ENCODE measurements at regions not wholly inside any gene's neighbourhood (a gene's known extent, or its start where the extent isn't known, plus 50 kb on each side); places are given as distances from the start of the nearest gene placed in this dataset.
A peak's percentile ranks its signal among the peaks of the same experiment; 100 is the strongest.
"Not testable (repeated sequence)": the region's sequence is repeated elsewhere in the genome, so short reads cannot be mapped to it uniquely, and the experiment has no call there.

- DNase-seq (ENCODE audit: low read depth in 2 of 2): no peak
Observed at GRCh38 chr10:23648618-23649017, 209.7 kb downstream of the OTUD1 start.

GRCh38 chr10:23656735-23657134, 217.9 kb downstream of the OTUD1 start:
- no peak for DNase-seq (ENCODE audit: low read depth in 2 of 2)

GRCh38 chr10:23657677-23658076, 218.8 kb downstream of the OTUD1 start:
- no peak for DNase-seq (ENCODE audit: low read depth in 2 of 2)

GRCh38 chr10:23671866-23672265, 233.0 kb downstream of the OTUD1 start:
- DNase-seq (ENCODE audit: low read depth in 2 of 2): not testable (repeated sequence)

- DNase-seq (ENCODE audit: low read depth in 2 of 2): no peak
Observed at GRCh38 chr10:23675585-23675984, 236.7 kb downstream of the OTUD1 start.

- DNase-seq (ENCODE audit: low read depth in 2 of 2): no peak
Observed at GRCh38 chr10:23676296-23676695, 237.4 kb downstream of the OTUD1 start.

GRCh38 chr10:23686722-23687121, 247.8 kb downstream of the OTUD1 start:
- DNase-seq (ENCODE audit: low read depth in 2 of 2): no peak

GRCh38 chr10:23692736-23693135, 253.9 kb downstream of the OTUD1 start:
- DNase-seq (ENCODE audit: low read depth in 2 of 2): no peak

- DNase-seq (ENCODE audit: low read depth in 2 of 2): peak in 1 of 2 donors; percentile 28
Observed at GRCh38 chr10:23693501-23693901, 254.6 kb downstream of the OTUD1 start.

GRCh38 chr10:23693925-23694324, 255.1 kb downstream of the OTUD1 start:
- DNase-seq (ENCODE audit: low read depth in 2 of 2): peak in 1 of 2 donors; percentile 5

GRCh38 chr10:23694446-23694920, 255.6 kb downstream of the OTUD1 start:
- DNase-seq (ENCODE audit: low read depth in 2 of 2): no peak

GRCh38 chr10:23694921-23695824, 256.3 kb downstream of the OTUD1 start:
- no peak for DNase-seq (ENCODE audit: low read depth in 2 of 2)

GRCh38 chr10:23695825-23696420, 257.0 kb downstream of the OTUD1 start:
- DNase-seq (ENCODE audit: low read depth in 2 of 2): no peak

- DNase-seq (ENCODE audit: low read depth in 2 of 2): no peak
Observed at GRCh38 chr10:23696476-23696875, 257.6 kb downstream of the OTUD1 start.

- peak; percentile 35 to 43 for DNase-seq (ENCODE audit: low read depth in 2 of 2)
Observed at GRCh38 chr10:23702977-23703414, 264.1 kb downstream of the OTUD1 start.

- no peak for DNase-seq (ENCODE audit: low read depth in 2 of 2)
Observed at GRCh38 chr10:23715363-23715762, 276.5 kb downstream of the OTUD1 start.

GRCh38 chr10:23717913-23718312, 279.0 kb downstream of the OTUD1 start:
- DNase-seq (ENCODE audit: low read depth in 2 of 2): no peak

- no peak for DNase-seq (ENCODE audit: low read depth in 2 of 2)
Observed at GRCh38 chr10:23718946-23719345, 280.1 kb downstream of the OTUD1 start.

GRCh38 chr10:23723796-23724195, 284.9 kb downstream of the OTUD1 start:
- no peak for DNase-seq (ENCODE audit: low read depth in 2 of 2)

- DNase-seq (ENCODE audit: low read depth in 2 of 2): no peak
Observed at GRCh38 chr10:23725548-23725947, 286.7 kb downstream of the OTUD1 start.

- no peak for DNase-seq (ENCODE audit: low read depth in 2 of 2)
Observed at GRCh38 chr10:23742368-23742767, 303.5 kb downstream of the OTUD1 start.

- no peak for DNase-seq (ENCODE audit: low read depth in 2 of 2)
Observed at GRCh38 chr10:23742807-23743206, 303.9 kb downstream of the OTUD1 start.

- DNase-seq (ENCODE audit: low read depth in 2 of 2): no peak
Observed at GRCh38 chr10:23754179-23754578, 315.3 kb downstream of the OTUD1 start.

Measured in stimulated activated CD4-positive, alpha-beta T cell treated with anti-CD3 and anti-CD28 coated beads, Interleukin-4, amount 100 ng/mL, for 48 hours (primary cell).